ENCODE measurements at regions not wholly inside any gene's neighbourhood (a gene's known extent, or its start where the extent isn't known, plus 50 kb on each side); places are given as distances from the start of the nearest gene placed in this dataset.

DNA sequence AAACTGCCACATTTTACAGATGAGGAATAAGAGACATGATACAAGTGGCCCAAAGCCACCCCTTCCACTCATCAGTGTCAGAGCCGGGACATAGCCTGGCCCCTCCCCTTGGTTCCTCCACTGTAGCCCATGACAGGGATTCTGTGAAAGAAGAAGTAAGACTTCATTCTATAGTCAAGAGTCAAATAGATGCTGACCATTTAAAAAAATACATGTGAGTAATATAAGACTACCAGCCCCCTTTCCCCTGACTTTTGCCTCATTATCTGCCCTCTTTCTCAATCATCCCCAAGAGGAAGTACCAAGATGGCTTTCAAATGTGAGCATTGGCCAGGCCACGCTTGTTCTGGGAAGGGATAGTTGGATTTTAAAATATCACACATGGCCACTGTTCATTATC is 57.8 kb upstream of the TAB2 start:
- TF ChIP-seq, protein P1, sequence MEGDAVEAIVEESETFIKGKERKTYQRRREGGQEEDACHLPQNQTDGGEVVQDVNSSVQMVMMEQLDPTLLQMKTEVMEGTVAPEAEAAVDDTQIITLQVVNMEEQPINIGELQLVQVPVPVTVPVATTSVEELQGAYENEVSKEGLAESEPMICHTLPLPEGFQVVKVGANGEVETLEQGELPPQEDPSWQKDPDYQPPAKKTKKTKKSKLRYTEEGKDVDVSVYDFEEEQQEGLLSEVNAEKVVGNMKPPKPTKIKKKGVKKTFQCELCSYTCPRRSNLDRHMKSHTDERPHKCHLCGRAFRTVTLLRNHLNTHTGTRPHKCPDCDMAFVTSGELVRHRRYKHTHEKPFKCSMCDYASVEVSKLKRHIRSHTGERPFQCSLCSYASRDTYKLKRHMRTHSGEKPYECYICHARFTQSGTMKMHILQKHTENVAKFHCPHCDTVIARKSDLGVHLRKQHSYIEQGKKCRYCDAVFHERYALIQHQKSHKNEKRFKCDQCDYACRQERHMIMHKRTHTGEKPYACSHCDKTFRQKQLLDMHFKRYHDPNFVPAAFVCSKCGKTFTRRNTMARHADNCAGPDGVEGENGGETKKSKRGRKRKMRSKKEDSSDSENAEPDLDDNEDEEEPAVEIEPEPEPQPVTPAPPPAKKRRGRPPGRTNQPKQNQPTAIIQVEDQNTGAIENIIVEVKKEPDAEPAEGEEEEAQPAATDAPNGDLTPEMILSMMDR (IDR thresholded peaks at IDR 0.05; ENCODE audit: insufficient read depth, low read depth, low read length), result no peak
- TF ChIP-seq EZH2 (IDR thresholded peaks at IDR 0.05; ENCODE audit: insufficient read depth, low read length), result no peak

Measured in astrocyte (in vitro differentiated cells and primary cell).